ENCODE measurements at regions not wholly inside any gene's neighbourhood (a gene's known extent, or its start where the extent isn't known, plus 50 kb on each side); places are given as distances from the start of the nearest gene placed in this dataset.
"Not testable (repeated sequence)": the region's sequence is repeated elsewhere in the genome, so short reads cannot be mapped to it uniquely, and the experiment has no call there.

DNA sequence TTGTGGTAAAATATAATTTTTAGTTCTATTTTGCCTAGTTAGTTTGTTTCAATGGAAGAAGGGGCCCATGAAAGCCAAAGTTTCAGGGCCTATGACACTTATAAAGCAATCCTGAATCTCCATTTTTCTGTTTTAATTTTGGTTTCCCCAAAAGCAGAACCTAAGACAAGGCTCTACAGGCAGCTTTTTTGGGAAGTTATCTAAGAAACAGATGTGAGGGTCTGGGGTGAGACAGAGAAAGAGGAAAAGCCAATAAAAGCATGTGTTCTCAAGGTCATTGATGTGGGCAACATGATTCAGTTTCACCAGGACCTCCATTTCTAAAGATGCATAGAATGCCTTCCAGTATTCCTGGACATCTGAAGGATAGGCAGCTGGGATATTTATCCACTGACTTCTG lies 598.5 kb downstream of the PDCD6IP start:
- DNase-seq, result no peak

DNA sequence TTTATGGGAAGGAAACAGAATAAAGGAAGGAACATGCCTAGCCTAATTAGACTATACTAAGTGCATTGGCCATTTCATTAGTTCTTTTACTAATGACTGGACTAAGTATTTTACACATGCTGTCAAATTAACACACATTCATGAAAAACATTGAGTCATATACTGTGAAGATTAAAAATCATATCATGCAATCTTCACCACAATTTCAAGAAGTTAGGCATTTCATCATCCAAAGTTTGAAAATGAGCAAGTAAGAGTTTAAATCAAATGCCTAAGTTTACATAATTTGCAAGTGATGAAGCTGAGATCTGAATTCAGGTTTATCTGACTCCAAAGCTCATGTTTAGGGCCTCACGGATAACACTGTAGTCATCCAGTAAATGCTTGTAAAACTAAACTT lies 601.0 kb downstream of the PDCD6IP start:
- DNase-seq, result no peak

DNA sequence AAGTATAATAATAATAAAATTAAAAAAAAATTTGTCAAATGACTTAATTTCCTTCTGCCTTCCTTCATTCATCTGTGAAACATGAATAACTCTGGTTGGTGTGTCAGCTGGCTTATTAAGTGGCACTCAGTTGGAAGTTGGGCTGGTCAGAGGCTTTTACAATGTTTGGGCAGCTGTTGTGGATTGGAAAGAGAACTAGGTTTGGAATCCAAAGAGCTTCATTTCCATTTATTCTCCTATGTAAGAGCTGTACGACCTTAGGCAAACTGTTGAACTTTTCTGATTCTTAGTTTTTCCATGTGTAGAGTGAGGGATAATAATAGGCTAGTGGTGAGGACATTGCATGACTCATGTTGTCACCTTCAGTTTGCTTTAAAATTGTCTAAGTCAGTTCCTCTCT lies 606.7 kb downstream of the PDCD6IP start:
- DNase-seq, result no peak

DNA sequence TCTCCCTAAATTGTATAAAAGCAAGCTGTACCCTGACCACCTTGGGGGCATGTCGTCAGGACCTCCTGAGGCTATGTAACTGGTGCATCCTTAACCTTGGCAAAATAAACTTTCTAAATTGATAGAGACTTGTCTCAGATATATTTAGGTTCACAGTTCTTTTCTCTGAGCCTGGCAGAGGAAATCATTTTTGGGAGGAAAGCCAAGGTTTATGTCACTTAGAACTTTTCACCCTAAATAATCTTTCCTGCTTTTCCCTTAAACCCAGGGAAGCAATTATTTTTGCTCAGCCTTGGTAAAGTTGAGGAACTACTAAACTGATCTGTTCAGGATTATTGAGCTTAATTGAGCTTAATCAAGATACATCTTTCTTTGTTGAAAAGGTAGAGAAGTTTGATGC lies 608.9 kb downstream of the PDCD6IP start:
- no peak for DNase-seq

DNA sequence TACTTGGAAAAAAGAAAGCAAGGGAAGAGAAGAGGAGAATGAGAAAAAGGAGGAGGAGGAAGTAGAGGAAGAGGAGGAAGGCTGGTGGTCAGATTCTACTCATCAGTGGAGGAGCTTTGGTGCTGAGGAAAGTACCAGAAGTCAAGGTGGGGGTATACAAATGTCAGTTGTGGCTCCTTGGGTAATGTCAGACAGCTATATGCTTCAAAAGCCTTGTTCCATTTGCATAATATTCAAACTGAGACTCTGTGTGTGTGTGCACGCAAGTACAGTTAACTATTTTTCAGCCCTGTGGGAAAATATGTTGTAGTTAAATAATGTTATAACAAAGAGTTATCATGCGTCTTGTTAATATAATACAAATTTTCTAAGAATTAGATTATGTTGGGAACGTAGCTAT lies 609.7 kb downstream of the PDCD6IP start:
- no peak for DNase-seq

DNA sequence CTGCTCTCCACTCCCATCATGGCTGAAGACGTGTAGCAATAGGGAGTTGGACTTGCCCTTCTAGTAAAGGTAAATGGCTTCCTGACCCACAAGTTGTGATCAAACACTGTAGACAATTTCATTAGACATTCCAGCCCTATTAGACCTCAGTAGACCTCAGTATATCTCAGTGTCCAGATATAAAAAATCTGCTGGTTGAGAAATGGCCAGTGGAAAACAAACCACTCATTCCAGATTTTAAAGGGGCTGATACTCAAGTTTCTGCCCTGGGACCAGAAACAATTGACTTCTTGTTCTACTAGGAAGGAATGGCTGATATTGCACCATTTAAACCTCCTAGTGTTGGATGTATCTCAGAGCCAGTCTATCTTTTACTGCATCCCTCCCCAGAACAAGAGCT lies 613.2 kb downstream of the PDCD6IP start:
- no peak for DNase-seq

DNA sequence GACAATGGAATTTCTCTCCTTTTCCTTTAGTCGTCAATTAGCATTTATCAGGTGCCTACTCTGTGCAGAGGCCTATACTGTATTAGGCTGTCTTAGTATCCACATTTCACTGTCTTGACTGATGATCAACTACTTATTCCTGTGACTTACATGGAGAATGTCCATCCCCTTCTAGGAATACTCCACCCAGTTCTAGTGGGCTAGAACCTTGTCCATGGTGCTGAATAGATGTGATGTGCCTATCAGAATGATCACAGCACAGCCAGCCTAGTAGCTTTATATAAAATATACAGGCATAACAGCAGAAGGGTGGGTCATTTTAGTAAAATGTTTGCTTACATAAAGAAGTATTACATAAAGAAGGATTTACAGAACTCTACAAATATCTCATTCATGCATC lies 621.4 kb downstream of the PDCD6IP start:
- DNase-seq, result no peak

DNA sequence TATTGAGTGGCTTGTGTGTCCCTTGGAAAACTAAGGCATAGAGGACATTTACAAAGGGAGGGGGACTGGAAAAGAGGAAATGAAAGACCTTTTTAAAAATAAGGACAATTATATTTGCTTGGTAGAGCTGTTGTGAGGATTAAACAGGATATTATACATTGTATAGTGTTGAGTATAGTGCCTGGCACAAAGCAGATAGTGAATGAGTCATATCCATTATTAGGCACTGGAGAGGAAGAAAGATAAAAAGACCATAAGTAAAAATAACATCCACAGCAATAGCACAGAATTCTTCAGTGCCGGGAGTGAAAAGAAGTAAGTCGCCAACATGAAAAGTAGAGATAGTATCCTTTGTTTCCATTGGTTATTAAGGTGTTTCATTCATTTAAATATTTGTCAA lies 623.3 kb downstream of the PDCD6IP start:
- no peak for DNase-seq

DNA sequence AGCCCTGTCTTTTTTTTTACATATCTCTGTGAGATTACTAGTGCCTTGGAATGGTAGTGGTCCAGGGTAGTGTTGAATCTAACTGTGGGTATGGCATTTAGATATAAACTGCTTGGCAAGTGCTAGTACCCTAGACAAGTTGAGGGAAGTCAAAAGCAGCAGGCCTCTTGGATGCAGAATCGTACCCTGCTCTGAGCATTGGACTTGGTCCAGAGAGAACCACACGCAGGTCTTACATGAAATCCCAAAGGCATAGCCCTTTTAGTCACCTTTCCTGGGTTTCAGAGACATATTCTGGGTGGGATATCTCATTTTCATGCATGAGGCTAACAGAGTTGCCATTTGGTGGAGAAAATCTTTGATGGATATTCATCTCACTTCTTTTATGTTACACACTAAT lies 641.4 kb downstream of the PDCD6IP start:
- DNase-seq, result no peak

DNA sequence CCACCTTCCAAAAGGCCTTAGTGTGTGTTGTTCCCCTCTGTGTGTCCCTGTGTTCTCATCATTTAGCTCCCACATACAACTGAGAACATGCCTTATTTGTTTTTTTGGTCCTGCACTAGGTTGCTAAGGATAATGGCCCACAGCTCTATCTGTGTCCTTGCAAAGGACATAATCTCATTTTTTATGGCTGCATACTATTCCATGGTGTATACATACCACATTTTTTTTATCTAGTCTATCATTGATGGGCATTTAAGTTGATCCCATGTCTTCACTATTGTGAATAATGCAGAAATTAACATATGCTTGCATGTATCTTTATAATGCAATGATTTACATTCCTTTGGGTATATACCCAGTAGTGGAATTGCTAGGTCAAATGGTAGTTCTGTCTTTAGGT lies 645.7 kb downstream of the PDCD6IP start:
- no peak for DNase-seq

DNA sequence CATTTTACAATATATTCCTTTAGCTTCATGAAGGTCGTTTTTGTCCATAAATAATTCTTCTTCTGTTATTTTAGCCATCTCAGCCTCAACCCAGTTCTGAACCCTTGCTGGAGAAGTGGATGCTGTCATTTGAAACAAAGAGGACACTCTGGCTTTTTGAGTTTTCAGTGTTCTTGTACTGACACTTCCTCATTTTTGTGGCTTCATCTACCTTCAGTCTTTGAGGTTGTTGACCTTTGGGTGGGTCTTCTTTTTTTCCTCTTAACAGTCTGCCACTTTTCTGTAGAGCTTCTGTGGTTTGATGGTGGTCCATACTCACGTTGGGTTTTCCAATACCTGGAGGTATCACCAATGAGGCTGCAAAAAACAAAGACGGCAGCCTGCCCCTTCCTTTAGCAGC lies 650.9 kb downstream of the PDCD6IP start:
- DNase-seq, result no peak

DNA sequence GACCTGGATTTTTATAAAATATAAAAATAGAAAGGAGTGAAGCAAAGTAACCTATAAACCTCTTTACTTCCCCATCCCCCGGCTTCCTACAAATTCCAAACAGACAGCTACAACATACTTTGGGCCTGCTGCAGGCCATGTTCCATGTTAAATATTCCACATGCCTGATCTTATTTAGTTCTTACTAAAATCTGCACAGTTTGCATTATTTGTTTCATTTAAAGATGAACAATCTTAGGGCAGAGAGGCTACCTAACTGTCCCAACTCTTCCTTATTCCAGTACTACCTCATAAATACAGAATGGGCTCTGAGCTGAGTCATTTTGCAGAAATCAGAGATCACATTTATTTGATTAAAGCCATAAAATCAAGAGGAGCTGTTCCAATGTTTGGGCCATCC lies 665.0 kb downstream of the PDCD6IP start:
- no peak for DNase-seq

DNA sequence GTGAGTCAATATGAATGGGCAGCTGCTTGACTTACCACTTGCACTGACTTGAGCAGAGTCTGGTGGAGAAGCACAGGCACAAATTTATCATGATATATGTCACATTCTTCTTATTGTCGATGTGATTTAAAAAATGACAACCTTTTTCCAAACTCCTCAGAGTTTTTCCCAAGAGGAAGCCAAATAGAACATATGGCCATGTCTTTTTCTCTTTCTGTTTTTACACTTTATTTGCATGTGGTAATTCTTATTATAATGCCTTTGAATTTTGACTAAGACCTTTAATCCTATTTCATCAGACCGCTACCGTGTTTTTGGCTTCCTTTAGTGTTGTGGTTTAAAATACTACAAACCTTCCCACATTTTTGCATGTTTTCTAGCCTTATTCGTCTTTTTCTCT lies 666.2 kb downstream of the PDCD6IP start:
- no peak for DNase-seq

DNA sequence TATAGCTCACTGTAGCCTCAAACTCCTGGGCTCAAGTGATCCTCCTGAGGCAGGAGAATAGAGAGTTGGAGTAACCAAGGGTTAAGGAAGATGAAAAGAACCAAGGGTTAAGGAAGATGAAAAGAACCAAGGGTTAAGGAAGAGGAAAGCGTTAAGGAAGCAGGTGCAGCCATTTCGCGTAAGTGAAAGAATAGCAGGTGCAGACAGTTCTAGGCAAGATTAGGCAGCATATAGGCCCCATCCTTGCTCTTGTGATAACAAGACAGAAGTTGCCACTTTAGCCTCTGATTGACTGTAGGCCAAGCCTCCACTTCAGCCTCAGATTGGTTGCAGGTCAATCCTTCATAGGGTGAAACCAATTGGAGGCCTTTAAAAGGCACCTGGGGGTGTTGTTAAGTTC lies 677.4 kb downstream of the PDCD6IP start:
- DNase-seq, result no peak

DNA sequence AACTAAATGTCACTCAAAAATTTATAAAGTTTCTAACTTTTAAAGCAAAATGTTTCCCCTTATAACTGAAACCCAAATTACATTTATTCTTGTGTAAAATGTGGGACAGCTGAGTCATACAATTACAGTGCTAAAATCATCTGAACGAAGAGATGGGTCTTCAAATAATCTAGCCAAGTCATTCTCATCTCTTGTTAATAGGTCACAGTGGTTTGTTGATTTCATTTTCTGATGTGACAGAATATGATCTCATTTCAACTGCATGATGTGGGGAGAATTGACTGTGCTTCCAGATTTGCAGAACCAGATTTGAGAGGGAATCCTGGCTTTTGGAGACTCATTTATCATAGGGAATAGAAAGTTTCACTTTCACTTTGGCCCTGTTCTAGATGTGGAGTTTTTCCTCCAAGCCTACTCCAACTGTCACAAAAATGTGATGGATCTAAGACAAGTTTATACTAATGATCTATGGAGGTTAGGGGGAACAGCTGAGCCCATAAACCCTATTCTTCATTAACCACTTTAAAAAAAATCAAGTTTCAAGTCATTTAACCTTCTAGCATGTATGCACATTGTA lies 685.0 kb downstream of the PDCD6IP start:
- DNase-seq, result no peak

DNA sequence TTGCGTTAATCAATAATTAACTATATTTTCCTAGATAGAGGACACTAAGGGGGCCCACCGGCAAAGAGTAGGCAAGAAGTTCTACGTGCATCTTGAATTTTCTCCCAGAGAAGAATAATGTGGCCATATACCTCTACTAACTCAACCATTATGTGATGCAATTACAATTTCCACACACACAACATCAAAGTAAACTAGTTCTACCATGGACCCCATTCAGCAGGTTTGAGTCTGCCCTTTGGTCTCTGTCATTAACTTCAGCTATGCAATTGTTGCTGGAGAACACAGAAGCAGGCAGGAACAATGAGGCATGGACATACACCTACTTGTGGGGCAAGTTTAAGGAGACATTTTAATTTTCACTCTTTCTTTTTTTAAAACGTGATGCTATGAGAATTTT lies 705.9 kb downstream of the PDCD6IP start:
- no peak for DNase-seq

DNA sequence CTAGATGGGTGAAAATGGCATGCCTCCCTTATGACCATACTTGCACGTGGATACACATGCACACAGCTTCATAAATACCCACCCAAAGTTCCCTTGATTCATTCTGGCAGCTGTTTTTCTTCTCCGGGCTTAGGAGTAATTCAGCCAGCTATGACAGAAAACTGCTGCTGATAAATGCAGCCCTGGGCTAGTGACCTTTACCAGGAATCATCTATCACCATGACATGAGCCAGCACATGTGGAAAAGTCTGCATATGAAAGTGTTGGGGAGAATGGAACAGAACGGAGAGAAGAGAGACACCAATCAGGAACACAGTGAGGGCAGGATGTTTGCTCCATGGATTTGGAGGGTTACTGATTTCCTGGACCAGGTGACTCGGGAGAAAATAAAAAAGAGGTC lies 706.3 kb downstream of the PDCD6IP start:
- DNase-seq, result no peak

DNA sequence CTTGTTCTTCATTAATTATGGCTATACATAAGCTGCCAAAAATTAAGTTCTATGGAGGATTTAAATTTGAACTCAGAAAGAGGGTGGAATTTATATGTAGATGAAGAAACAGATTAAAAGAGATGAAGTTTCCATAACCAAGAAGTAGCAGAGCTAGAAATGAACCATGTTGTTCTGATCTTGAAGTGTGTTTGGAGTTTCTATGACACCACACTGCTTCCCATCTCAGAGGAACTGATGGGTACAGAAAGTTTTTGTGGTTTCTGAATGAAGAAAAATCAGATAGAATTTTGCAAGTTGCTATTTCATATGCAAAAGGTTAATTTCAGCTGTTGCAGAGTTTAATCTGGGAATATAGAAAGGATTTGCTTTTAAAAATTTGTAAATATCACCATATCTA lies 710.3 kb downstream of the PDCD6IP start:
- no peak for DNase-seq

DNA sequence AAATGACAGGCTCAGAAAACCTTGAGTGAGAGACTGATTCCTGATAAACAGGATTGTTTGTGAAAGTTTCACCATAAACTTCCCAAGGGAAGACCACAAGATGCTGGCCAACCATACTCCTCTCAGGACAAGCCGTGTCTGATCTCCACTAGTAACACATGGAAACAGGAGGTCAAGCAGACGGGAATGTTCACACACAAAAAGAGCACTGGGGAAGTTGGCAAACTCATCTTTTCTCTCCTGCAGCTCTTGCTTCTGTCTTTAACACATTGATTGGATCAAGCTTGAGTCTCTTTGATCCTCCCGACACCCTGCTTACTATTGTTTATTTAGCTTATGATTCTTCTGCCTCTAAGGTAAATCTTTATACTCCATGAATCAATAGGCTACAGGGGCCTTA lies 713.5 kb downstream of the PDCD6IP start:
- DNase-seq, result no peak

DNA sequence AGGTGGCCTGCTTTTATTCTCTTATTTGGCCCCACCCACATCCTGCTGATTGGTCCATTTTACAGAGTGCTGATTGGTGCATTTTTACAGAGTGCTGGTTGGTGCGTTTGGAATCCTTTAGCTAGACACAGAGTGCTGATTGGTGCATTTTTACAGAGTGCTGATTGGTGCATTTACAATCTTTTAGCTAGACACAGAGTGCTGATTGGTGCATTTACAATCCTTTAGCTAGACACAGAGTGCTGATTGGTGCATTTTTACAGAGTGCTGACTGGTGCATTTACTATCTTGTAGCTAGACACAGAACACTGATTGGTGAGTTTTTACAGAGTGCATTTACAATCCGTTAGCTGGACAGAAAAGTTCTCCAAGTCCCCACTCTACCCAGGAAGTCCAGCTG lies 720.6 kb downstream of the PDCD6IP start:
- not testable (repeated sequence) for DNase-seq

DNA sequence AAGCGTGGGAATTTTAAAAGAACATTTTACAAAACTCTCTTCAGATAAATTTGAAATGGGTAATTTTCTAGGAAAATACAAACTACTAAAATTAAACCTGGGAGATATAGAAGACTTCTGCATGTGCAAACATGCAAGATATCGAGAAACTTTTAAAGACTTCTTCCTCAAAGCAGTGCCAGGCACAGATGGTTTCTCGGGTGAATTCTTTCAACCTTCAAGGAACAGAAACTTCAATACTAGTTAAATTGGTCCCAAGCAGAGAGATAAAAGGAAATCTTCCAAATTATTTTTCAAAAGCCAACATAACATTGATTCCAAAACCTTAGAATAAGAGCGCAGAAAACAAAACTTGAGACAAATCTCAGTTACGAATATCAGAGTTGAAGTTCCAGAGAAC lies 732.7 kb downstream of the PDCD6IP start:
- no peak for DNase-seq

DNA sequence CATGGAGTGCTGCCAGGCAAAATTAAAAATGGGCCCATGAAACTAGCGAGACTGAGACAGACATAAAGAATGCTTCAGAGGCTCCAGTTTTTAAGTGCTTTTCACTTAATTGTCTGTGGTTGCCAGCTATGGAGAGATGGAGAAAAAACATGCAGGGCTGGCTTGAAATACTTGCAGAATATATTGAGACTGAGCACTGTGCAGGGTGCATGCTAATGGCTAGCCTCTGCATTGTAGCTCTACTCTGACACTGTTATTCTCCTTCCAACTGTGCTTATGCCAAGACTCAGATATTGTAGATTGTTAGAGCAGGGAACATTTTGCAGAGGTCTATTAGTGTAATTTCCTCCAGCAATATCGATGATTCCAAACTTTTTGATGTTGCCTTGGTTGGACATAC lies 735.0 kb downstream of the PDCD6IP start:
- no peak for DNase-seq

DNA sequence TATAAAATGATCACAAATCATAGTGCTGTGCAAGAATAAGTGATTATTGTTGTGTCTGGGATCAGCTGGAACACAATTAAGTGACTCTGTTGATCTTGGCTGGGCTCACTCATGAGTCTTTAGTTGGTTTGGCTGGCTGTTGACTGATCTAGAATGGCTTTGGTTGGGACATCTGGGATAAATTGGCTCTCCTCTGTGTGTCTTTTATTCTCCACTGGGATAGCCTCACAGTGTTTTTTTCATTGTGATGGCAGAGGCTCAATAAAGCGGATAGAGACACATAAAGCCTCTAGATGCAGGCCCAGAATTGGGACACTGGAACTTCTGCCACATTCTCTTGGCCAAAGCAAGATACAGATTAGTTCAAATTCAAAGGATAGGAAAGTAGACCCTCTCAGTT lies 735.6 kb downstream of the PDCD6IP start:
- DNase-seq, result no peak

DNA sequence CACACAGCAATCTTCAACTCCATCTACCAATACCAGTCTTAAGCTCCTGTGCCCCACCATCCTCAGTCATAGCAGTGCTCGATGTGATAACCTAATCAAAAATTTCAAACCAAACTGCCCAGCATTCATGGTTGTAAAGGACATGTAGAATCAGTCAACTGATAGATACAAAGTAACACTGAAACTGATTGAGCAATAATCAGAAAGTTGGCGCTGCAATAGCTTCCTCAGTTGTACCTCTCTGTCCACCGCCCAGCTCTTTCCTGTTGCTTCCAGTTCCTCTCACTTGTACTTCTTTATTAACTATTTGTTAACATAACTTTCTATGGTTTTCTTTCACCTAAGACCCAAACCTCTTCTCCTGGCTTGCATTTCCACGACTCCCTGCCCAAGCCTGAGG lies 745.7 kb downstream of the PDCD6IP start:
- no peak for DNase-seq

DNA sequence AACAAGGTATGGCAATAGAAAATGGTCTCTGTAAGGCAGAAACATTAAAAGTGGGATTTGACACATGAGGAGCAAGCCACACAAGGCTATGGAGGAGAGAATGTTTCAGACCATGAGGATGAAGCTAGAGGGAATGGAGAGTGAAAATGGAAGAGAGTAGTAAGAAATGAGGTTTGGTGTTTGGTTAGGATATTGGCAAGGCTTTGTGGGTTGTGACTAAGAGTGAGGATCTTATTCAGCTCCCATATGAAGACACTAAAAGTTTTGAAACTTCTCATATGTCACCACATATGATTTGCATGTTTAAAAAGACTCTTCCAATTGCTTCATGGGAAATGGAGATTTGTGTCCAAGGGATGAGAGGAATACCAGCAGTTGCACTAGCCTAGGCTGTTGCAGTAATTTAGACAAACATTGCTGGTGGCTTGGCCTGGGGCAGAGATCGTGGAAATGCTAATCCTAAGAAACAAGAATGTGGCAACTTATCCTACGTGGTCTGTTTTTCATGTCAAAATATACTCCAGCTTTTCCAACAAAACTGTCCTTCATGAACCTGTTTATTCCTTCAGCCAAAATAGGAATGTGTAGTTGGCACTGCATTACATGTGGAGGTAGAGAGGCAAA lies 749.0 kb downstream of the PDCD6IP start:
- no peak for DNase-seq

DNA sequence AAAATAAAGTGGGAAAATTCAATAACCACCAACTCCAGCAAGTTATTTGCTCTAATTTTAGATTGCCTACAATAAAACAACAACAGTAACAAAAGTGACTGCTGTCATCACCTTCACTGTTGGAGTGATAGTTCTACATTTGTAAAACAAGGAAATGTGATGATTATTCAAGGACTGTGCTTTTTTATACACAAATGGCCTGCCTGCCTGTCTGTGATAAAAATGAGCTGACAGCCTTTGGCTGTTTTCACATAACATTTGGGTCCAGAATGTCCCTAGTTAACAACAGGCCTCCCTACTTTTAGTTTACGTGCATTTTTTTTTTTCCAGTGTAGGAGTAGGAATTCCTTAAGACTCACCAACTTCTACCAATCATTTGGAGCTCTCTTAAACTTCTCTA lies 768.8 kb downstream of the PDCD6IP start:
- no peak for DNase-seq

Data from activated CD8-positive, alpha-beta memory T cell treated with anti-CD3 and anti-CD28 coated beads, Interleukin-2, amount 50 U/mL, for 48 hours (primary cell).